ENCODE measurements at regions not wholly inside any gene's neighbourhood (a gene's known extent, or its start where the extent isn't known, plus 50 kb on each side); places are given as distances from the start of the nearest gene placed in this dataset.

- no peak overlapping the region for H2AFZ ChIP-seq (ENCODE audit: low read length)
- H4K20me1 ChIP-seq (ENCODE audit: insufficient read depth, low read length): no peaks in the 10 kb centered on the region
- no peaks in the 10 kb centered on the region for H3K9me3 ChIP-seq (ENCODE audit: low read depth, low read length)
- no peak overlapping the region for H3K4me2 ChIP-seq (ENCODE audit: insufficient read depth, low read length)
- H3K27me3 ChIP-seq (ENCODE audit: insufficient read depth, low read length): no peaks in the 10 kb centered on the region
- peaks cover 31% of the 10 kb centered on the region for H3K4me1 ChIP-seq (ENCODE audit: insufficient read depth, low read length)
- no peaks in the 10 kb centered on the region for H3K36me3 ChIP-seq (ENCODE audit: insufficient read depth, low read length)
- DNase-seq (ENCODE audit: insufficient read length, low spot score, missing footprints): no peak
- H3K79me2 ChIP-seq (ENCODE audit: insufficient read depth, low read length): no peaks in the 10 kb centered on the region
- TF ChIP-seq, protein P1, sequence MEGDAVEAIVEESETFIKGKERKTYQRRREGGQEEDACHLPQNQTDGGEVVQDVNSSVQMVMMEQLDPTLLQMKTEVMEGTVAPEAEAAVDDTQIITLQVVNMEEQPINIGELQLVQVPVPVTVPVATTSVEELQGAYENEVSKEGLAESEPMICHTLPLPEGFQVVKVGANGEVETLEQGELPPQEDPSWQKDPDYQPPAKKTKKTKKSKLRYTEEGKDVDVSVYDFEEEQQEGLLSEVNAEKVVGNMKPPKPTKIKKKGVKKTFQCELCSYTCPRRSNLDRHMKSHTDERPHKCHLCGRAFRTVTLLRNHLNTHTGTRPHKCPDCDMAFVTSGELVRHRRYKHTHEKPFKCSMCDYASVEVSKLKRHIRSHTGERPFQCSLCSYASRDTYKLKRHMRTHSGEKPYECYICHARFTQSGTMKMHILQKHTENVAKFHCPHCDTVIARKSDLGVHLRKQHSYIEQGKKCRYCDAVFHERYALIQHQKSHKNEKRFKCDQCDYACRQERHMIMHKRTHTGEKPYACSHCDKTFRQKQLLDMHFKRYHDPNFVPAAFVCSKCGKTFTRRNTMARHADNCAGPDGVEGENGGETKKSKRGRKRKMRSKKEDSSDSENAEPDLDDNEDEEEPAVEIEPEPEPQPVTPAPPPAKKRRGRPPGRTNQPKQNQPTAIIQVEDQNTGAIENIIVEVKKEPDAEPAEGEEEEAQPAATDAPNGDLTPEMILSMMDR (IDR thresholded peaks at IDR 0.05; ENCODE audit: extremely low read depth, low read depth, low read length): no peak
- H3K27ac ChIP-seq (ENCODE audit: low read depth, low read length): no peak overlapping the region
- no peak overlapping the region for H3K4me3 ChIP-seq (ENCODE audit: insufficient read depth, low read length)
Measured at GRCh38 chr2:150618245-150618895, 130.9 kb upstream of the RND3 start.

- H2AFZ ChIP-seq (ENCODE audit: low read length): peak overlapping the region; percentile 39
- H3K4me2 ChIP-seq (ENCODE audit: insufficient read depth, low read length): no peak overlapping the region
- no peaks in the 10 kb centered on the region for H3K79me2 ChIP-seq (ENCODE audit: insufficient read depth, low read length)
- DNase-seq (ENCODE audit: insufficient read length, low spot score, missing footprints): peak; percentile 4
- H3K4me1 ChIP-seq (ENCODE audit: insufficient read depth, low read length): peaks cover 30% of the 10 kb centered on the region
- TF ChIP-seq, protein P1 (IDR thresholded peaks at IDR 0.05; ENCODE audit: extremely low read depth, low read depth, low read length): no peak
- H4K20me1 ChIP-seq (ENCODE audit: insufficient read depth, low read length): no peaks in the 10 kb centered on the region
- H3K4me3 ChIP-seq (ENCODE audit: insufficient read depth, low read length): no peak overlapping the region
- H3K27ac ChIP-seq (ENCODE audit: low read depth, low read length): no peak overlapping the region
- no peaks in the 10 kb centered on the region for H3K9me3 ChIP-seq (ENCODE audit: low read depth, low read length)
- no peaks in the 10 kb centered on the region for H3K27me3 ChIP-seq (ENCODE audit: insufficient read depth, low read length)
- H3K36me3 ChIP-seq (ENCODE audit: insufficient read depth, low read length): no peaks in the 10 kb centered on the region
Measured at GRCh38 chr2:150617351-150617978, 130.0 kb upstream of the RND3 start.

DNA sequence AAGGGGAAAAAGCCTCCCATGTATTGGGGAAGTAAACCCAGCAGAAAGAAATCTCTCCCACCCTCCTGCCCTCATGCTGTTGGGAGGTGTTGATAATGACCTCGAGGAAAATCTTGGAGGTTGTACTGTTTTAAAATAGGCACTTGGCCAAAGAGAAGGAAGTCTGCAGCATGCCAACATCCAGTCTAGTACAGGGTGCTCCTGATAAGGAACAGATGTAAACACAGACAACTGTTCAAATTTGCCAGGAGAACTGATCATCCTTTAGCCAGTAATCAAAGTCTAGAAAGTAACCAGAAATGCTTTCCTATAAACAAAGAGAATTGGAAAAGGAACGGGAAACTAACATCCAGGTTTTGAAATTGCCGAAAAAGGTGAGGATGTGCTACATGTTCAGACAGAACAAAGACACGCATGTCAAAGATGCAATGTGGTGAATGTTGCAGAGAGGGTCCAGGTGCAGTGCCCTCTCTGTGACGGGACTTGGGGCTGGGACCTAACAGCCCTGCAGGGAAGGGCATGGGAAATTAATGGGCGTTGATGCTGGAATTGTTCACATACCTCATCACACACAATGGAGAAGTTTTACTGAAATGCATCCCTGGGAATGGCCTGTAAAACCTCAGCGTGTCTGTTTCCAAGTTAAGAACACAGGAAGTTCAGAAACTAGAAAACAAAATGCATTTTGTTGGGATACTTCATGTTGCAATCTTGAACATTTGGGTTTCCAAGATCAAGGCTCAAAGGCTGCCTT, 125.7 kb upstream of the RND3 start:
- H3K9me3 ChIP-seq (ENCODE audit: low read depth, low read length): no peaks in the 10 kb centered on the region
- no peak for DNase-seq (ENCODE audit: insufficient read length, low spot score, missing footprints)
- no peak overlapping the region for H3K27ac ChIP-seq (ENCODE audit: low read depth, low read length)
- H4K20me1 ChIP-seq (ENCODE audit: insufficient read depth, low read length): no peaks in the 10 kb centered on the region
- H3K79me2 ChIP-seq (ENCODE audit: insufficient read depth, low read length): peaks cover 11% of the 10 kb centered on the region
- H3K36me3 ChIP-seq (ENCODE audit: insufficient read depth, low read length): no peaks in the 10 kb centered on the region
- no peak overlapping the region for H3K4me2 ChIP-seq (ENCODE audit: insufficient read depth, low read length)
- no peak overlapping the region for H2AFZ ChIP-seq (ENCODE audit: low read length)
- TF ChIP-seq, protein P1 (IDR thresholded peaks at IDR 0.05; ENCODE audit: extremely low read depth, low read depth, low read length): no peak
- H3K4me3 ChIP-seq (ENCODE audit: insufficient read depth, low read length): no peak overlapping the region
- H3K4me1 ChIP-seq (ENCODE audit: insufficient read depth, low read length): peaks cover 13% of the 10 kb centered on the region
- no peaks in the 10 kb centered on the region for H3K27me3 ChIP-seq (ENCODE audit: insufficient read depth, low read length)

All from osteoblast (primary cell).